ENCODE measurements at regions not wholly inside any gene's neighbourhood (a gene's known extent, or its start where the extent isn't known, plus 50 kb on each side); places are given as distances from the start of the nearest gene placed in this dataset.
A peak's percentile ranks its signal among the peaks of the same experiment; 100 is the strongest.
"Not testable (repeated sequence)": the region's sequence is repeated elsewhere in the genome, so short reads cannot be mapped to it uniquely, and the experiment has no call there.

GRCh38 chr20:5680192-5680591 lies 69.4 kb upstream of the GPCPD1 start:
- no peaks in the 10 kb centered on the region for H3K27me3 ChIP-seq (replicated peaks in 1 of 4; ENCODE audit: control extremely low read depth in 1 of 4, control insufficient read depth in 3 of 4, insufficient read depth in 4 of 4, low read length in 3 of 4)
- intact Hi-C loops (cut with micrococcal nuclease): no loop called here
- Mint-ChIP-seq H3K27ac (peak overlapping the region; percentile 37), H3K27me3 (no peaks in the 10 kb centered on the region), H3K4me1 (peaks cover 17% of the 10 kb centered on the region), H3K9me3 (ENCODE audit: insufficient read depth) (no peaks in the 10 kb centered on the region), H3K4me3 (no peak overlapping the region)
- no peaks in the 10 kb centered on the region for H3K9me3 ChIP-seq (ENCODE audit: control extremely low read depth in 1 of 3, control insufficient read depth in 2 of 3, insufficient read depth in 1 of 3, low read length in 2 of 3)
- H2AFZ ChIP-seq (ENCODE audit: insufficient read depth, low read depth, low read length, poor library complexity, severe bottlenecking): no peak overlapping the region
- peaks cover 16 to 20% of the 10 kb centered on the region in 2 donors for H3K4me1 ChIP-seq (ENCODE audit: control insufficient read depth in 2 of 2, insufficient read depth in 2 of 2, low read length in 2 of 2)
- H3K9ac ChIP-seq (ENCODE audit: low read length): no peak overlapping the region
- ChIA-PET POLR2A (no interaction called here), CTCF (interaction anchor here (0.6 kb wide), 1 partner anchor 34 kb away, joined by 3 read pairs; no protein-coding TSS in a partner anchor)
- no peak for ATAC-seq (ENCODE audit: low read depth)
- no peaks in the 10 kb centered on the region for H4K20me1 ChIP-seq (ENCODE audit: control insufficient read depth, insufficient read depth, low read length, poor library complexity, severe bottlenecking)
- no peak overlapping the region for H3K4me3 ChIP-seq (ENCODE audit: control extremely low read depth in 1 of 5, extremely low read depth in 1 of 5, insufficient read depth in 1 of 5, low read depth in 2 of 5, low read length in 4 of 5)
- no peaks in the 10 kb centered on the region for H3K79me2 ChIP-seq (ENCODE audit: control insufficient read depth, insufficient read depth, low read length)
- no peaks in the 10 kb centered on the region for H3K36me3 ChIP-seq (replicated peaks in 1 of 2; ENCODE audit: control extremely low read depth in 1 of 2, control insufficient read depth in 1 of 2, extremely low read depth in 1 of 2, insufficient read depth in 2 of 2, low read length in 1 of 2)
- no peak overlapping the region for H3K4me2 ChIP-seq (replicated peaks; ENCODE audit: low read depth, low read length, poor library complexity, severe bottlenecking)
- no peak for TF ChIP-seq EZH2 (IDR thresholded peaks at IDR 0.05; ENCODE audit: borderline replicate concordance, insufficient read depth, low read depth, low read length, poor library complexity, severe bottlenecking)
- TF ChIP-seq, protein P1, sequence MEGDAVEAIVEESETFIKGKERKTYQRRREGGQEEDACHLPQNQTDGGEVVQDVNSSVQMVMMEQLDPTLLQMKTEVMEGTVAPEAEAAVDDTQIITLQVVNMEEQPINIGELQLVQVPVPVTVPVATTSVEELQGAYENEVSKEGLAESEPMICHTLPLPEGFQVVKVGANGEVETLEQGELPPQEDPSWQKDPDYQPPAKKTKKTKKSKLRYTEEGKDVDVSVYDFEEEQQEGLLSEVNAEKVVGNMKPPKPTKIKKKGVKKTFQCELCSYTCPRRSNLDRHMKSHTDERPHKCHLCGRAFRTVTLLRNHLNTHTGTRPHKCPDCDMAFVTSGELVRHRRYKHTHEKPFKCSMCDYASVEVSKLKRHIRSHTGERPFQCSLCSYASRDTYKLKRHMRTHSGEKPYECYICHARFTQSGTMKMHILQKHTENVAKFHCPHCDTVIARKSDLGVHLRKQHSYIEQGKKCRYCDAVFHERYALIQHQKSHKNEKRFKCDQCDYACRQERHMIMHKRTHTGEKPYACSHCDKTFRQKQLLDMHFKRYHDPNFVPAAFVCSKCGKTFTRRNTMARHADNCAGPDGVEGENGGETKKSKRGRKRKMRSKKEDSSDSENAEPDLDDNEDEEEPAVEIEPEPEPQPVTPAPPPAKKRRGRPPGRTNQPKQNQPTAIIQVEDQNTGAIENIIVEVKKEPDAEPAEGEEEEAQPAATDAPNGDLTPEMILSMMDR (IDR thresholded peaks at IDR 0.05): no peak
- no peak overlapping the region for H3K27ac ChIP-seq (ENCODE audit: low read length in 2 of 2)
- no peak for DNase-seq

- H3K27me3 Mint-ChIP-seq: no peaks in the 10 kb centered on the region
- peaks cover 31% of the 10 kb centered on the region for H3K4me1 Mint-ChIP-seq
- intact Hi-C loops (cut with micrococcal nuclease): no loop called here
- H3K4me3 Mint-ChIP-seq: no peak overlapping the region
- H3K27me3 ChIP-seq (replicated peaks in 1 of 4; ENCODE audit: control extremely low read depth in 1 of 4, control insufficient read depth in 3 of 4, insufficient read depth in 4 of 4, low read length in 3 of 4): no peaks in the 10 kb centered on the region
- no peak overlapping the region for H3K27ac ChIP-seq (ENCODE audit: low read length in 2 of 2)
- no peak for TF ChIP-seq EZH2 (IDR thresholded peaks at IDR 0.05; ENCODE audit: borderline replicate concordance, insufficient read depth, low read depth, low read length, poor library complexity, severe bottlenecking)
- TF ChIP-seq, protein P1 (IDR thresholded peaks at IDR 0.05): no peak
- WGBS (ENCODE audit: insufficient coverage): 100% methylated on average over 1 of the region's 2 CpGs
- H3K4me3 ChIP-seq (ENCODE audit: control extremely low read depth in 1 of 5, extremely low read depth in 1 of 5, insufficient read depth in 1 of 5, low read depth in 2 of 5, low read length in 4 of 5): no peak overlapping the region
- DNase-seq: no peak
- H3K4me2 ChIP-seq (replicated peaks; ENCODE audit: low read depth, low read length, poor library complexity, severe bottlenecking): no peak overlapping the region
- H3K36me3 ChIP-seq (replicated peaks in 1 of 2; ENCODE audit: control extremely low read depth in 1 of 2, control insufficient read depth in 1 of 2, extremely low read depth in 1 of 2, insufficient read depth in 2 of 2, low read length in 1 of 2): no peaks in the 10 kb centered on the region
- H2AFZ ChIP-seq (ENCODE audit: insufficient read depth, low read depth, low read length, poor library complexity, severe bottlenecking): no peak overlapping the region
- H3K27ac Mint-ChIP-seq: no peak overlapping the region
- H3K9ac ChIP-seq (ENCODE audit: low read length): no peak overlapping the region
- ATAC-seq (ENCODE audit: low read depth): no peak
- H3K9me3 Mint-ChIP-seq (ENCODE audit: insufficient read depth): no peaks in the 10 kb centered on the region
- H3K9me3 ChIP-seq (ENCODE audit: control extremely low read depth in 1 of 3, control insufficient read depth in 2 of 3, insufficient read depth in 1 of 3, low read length in 2 of 3): no peaks in the 10 kb centered on the region
- no peaks in the 10 kb centered on the region for H3K79me2 ChIP-seq (ENCODE audit: control insufficient read depth, insufficient read depth, low read length)
- ChIA-PET CTCF (no interaction called here), POLR2A (interaction anchor here (0.6 kb wide), 1 partner anchor 73 kb away, joined by 4 read pairs; no protein-coding TSS in a partner anchor)
- no peaks in the 10 kb centered on the region for H4K20me1 ChIP-seq (ENCODE audit: control insufficient read depth, insufficient read depth, low read length, poor library complexity, severe bottlenecking)
- peaks cover 30 to 33% of the 10 kb centered on the region in 2 donors for H3K4me1 ChIP-seq (ENCODE audit: control insufficient read depth in 2 of 2, insufficient read depth in 2 of 2, low read length in 2 of 2)
These were observed 68.0 kb upstream of the GPCPD1 start for GRCh38 chr20:5678777-5679176.

- H3K4me2 ChIP-seq (replicated peaks; ENCODE audit: low read depth, low read length, poor library complexity, severe bottlenecking); intact Hi-C loops (cut with micrococcal nuclease); H3K4me3 ChIP-seq (ENCODE audit: control extremely low read depth in 1 of 5, extremely low read depth in 1 of 5, insufficient read depth in 1 of 5, low read depth in 2 of 5, low read length in 4 of 5); H3K9me3 Mint-ChIP-seq (ENCODE audit: insufficient read depth); H3K79me2 ChIP-seq (ENCODE audit: control insufficient read depth, insufficient read depth, low read length); H3K4me3 Mint-ChIP-seq; ATAC-seq (ENCODE audit: low read depth); H3K9me3 ChIP-seq (ENCODE audit: control extremely low read depth in 1 of 3, control insufficient read depth in 2 of 3, insufficient read depth in 1 of 3, low read length in 2 of 3); H3K27ac Mint-ChIP-seq; H3K27ac ChIP-seq (ENCODE audit: low read length in 2 of 2); H3K9ac ChIP-seq (ENCODE audit: low read length); POLR2A ChIA-PET; H3K27me3 ChIP-seq (replicated peaks in 1 of 4; ENCODE audit: control extremely low read depth in 1 of 4, control insufficient read depth in 3 of 4, insufficient read depth in 4 of 4, low read length in 3 of 4); H2AFZ ChIP-seq (ENCODE audit: insufficient read depth, low read depth, low read length, poor library complexity, severe bottlenecking); H3K27me3 Mint-ChIP-seq; H3K36me3 ChIP-seq (replicated peaks in 1 of 2; ENCODE audit: control extremely low read depth in 1 of 2, control insufficient read depth in 1 of 2, extremely low read depth in 1 of 2, insufficient read depth in 2 of 2, low read length in 1 of 2); H4K20me1 ChIP-seq (ENCODE audit: control insufficient read depth, insufficient read depth, low read length, poor library complexity, severe bottlenecking); DNase-seq: not testable (repeated sequence)
- H3K4me1 ChIP-seq (ENCODE audit: control insufficient read depth in 2 of 2, insufficient read depth in 2 of 2, low read length in 2 of 2): peaks cover 34 to 37% of the 10 kb centered on the region in 2 donors
- H3K4me1 Mint-ChIP-seq: peaks cover 32% of the 10 kb centered on the region
- 97% methylated on average over 5 of the region's 8 CpGs for WGBS (ENCODE audit: insufficient coverage)
- CTCF ChIA-PET: interaction anchor here (0.6 kb wide), 1 partner anchor 153 kb away, joined by 3 read pairs; no protein-coding TSS in a partner anchor
These were observed 67.1 kb upstream of the GPCPD1 start for GRCh38 chr20:5677944-5678343.
